AG04449 (cell line): ENCODE measurements at regions not wholly inside any gene's neighbourhood (a gene's known extent, or its start where the extent isn't known, plus 50 kb on each side); places are given as distances from the start of the nearest gene placed in this dataset.

Experiments used
- CTCF ChIA-PET: fragments of 350-600 bp; formaldehyde crosslinking; extraction: SDS; loops from one replicate; lab custom pipeline; 2021; ENCODE audit warnings: antibody characterized with exemption; lab: Yijun Ruan, JAX
- POLR2A ChIA-PET: fragments of 400-600, 350-600 bp; formaldehyde crosslinking; extraction: SDS; loops from one replicate; lab custom pipeline; 2020; ENCODE audit warnings: antibody characterized with exemption, inconsistent platforms; lab: Yijun Ruan, JAX
- DNase-seq: peaks from one replicate; pipeline ENCODE4 v3.0.0-alpha.2; 2010; ENCODE audit warnings: low read depth, low spot score
- H3K4me3 ChIP-seq: 2 replicates; pipeline ENCODE4 v1.5.1; 2011; ENCODE audit warnings: low read depth, mild to moderate bottlenecking, control low read depth, low read length
- TF ChIP-seq, protein P1 (sequence below): IDR thresholded peaks from one replicate; pipeline ENCODE4 v1.5.1; 2011; ENCODE audit warnings: mild to moderate bottlenecking, moderate library complexity, low read length, control low read depth, inconsistent platforms; ENCODE audit not compliant: insufficient read depth; ENCODE audit errors: missing control alignments

DNA sequence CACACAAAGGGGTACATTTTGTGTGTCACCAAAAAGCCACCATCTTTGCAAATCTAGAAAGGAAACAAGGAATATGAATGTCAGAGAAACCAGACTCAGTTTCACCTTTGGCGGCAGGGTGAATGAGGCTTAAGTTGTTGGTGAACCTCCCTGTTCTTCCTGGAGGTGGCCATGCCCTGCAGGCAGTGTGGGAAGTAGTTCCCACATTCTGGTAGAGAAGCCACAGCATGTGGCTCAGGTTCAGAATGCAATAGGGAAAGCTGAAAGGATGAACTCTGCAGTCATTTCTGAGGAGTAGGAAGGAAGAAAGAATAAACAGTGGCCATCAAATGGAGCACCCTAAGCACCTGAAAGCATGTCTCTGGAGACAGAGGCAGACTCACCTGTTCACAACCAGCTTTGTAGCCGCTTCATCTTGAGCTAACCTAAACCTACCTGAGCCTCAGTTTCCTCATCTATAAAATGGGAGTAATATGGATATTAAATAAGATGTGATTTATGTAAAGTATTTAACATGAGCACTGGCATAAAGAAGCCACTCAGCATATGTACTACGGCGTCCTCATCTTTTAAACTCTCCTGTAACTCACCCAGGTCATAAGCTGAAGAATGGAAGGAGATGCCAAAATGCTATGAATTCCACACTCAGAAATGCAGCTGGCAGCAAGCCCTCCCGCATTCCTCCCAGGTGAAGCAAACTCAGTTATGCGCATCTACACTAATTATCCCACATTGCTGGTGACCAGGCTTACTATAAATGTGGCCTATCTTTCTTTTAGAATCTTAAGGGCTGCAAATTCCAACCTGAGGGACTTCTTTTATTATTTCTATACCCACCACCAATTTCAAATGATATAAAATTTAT lies 86.0 kb downstream of the ZNF608 start:
- CTCF ChIA-PET, result interaction anchor here (2.2 kb wide), 1 partner anchor 9 kb away, joined by 6 read pairs; no protein-coding TSS in a partner anchor
- TF ChIP-seq, protein P1, sequence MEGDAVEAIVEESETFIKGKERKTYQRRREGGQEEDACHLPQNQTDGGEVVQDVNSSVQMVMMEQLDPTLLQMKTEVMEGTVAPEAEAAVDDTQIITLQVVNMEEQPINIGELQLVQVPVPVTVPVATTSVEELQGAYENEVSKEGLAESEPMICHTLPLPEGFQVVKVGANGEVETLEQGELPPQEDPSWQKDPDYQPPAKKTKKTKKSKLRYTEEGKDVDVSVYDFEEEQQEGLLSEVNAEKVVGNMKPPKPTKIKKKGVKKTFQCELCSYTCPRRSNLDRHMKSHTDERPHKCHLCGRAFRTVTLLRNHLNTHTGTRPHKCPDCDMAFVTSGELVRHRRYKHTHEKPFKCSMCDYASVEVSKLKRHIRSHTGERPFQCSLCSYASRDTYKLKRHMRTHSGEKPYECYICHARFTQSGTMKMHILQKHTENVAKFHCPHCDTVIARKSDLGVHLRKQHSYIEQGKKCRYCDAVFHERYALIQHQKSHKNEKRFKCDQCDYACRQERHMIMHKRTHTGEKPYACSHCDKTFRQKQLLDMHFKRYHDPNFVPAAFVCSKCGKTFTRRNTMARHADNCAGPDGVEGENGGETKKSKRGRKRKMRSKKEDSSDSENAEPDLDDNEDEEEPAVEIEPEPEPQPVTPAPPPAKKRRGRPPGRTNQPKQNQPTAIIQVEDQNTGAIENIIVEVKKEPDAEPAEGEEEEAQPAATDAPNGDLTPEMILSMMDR, result no peak
- POLR2A ChIA-PET, result interaction anchor here (0.7 kb wide), 1 partner anchor 9 kb away, joined by 4 read pairs; no protein-coding TSS in a partner anchor
- no peak overlapping the region for H3K4me3 ChIP-seq
- DNase-seq, result no peak

GRCh38 chr5:124659798-124660197 lies 86.6 kb downstream of the ZNF608 start:
- POLR2A ChIA-PET, result no interaction called here
- no peak for DNase-seq
- CTCF ChIA-PET, result interaction anchor here (1.1 to 2.2 kb wide), 3 partner anchors 10 to 23 kb away, joined by 3 to 6 read pairs (median 3); no protein-coding TSS in a partner anchor
- no peak overlapping the region for H3K4me3 ChIP-seq
- TF ChIP-seq, protein P1, result no peak

- no peak for DNase-seq
- CTCF ChIA-PET, result interaction anchor here (1.1 to 1.5 kb wide), 2 partner anchors 11 to 24 kb away, joined by 3 read pairs; no protein-coding TSS in a partner anchor
- POLR2A ChIA-PET, result no interaction called here
- no peak overlapping the region for H3K4me3 ChIP-seq
- TF ChIP-seq, protein P1, result no peak
These were observed 87.4 kb downstream of the ZNF608 start for GRCh38 chr5:124658867-124659557.

- no peak overlapping the region for H3K4me3 ChIP-seq
- DNase-seq, result no peak
- TF ChIP-seq, protein P1, result no peak
- ChIA-PET POLR2A (no interaction called here), CTCF (interaction anchor here (0.7 kb wide), 1 partner anchor 621 kb away, joined by 3 read pairs; no protein-coding TSS in a partner anchor)
These were observed 90.4 kb downstream of the ZNF608 start for GRCh38 chr5:124655921-124656511.

- H3K4me3 ChIP-seq, result no peak overlapping the region
- TF ChIP-seq, protein P1, result no peak
- ChIA-PET POLR2A (no interaction called here), CTCF (no interaction called here)
- no peak for DNase-seq
These were observed 91.1 kb downstream of the ZNF608 start for GRCh38 chr5:124655251-124655917.
